ENCODE measurements at regions not wholly inside any gene's neighbourhood (a gene's known extent, or its start where the extent isn't known, plus 50 kb on each side); places are given as distances from the start of the nearest gene placed in this dataset.

DNA sequence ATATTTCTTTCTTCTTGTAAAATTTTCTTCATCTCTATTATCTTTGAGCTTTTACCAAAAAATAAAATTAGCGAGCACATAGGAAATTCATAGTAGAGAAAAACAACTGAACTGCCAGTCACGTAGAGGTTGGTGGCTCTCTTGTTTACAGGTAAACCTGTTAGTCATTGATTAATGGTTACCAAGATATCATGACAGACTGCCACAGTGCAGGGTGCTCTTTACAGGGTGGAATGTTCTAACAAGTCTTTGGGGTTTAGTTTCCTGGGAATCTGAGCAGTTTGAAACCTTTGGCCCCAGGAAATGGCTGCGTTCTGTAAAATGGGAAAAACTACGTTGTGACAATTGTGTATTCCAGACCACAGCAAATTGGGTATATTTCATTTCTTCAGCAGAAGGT, 407.3 kb upstream of the ADARB2 start:
- DNase-seq = no peak

DNA sequence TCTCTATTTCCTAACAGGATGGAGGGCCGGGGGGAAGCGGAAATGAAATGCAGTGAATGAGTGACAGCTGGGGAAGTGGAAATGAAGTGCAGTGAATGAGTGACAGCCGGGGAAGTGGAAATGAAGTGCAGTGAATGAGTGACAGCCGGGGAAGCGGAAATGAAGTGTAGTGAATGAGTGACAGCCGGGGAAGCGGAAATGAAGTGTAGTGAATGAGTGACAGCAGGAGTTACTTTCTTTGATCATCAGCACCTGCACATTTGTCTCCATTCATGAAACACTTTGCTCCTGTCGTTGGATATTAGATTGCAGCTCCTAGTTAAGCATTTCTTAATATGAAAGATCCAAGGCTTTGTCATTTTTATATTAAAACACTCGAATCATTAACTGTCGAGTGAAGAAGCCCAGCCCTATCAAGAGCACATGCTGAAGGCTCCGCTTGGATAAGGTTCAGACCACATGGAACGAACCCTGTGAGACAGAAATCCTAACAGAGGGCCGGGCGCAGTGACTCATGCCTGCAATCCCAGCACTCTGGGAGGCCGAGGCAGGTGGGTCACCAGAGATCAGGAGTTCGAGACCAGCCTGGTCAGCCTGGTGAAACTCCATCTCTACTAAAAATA, 406.0 kb upstream of the ADARB2 start:
- no peak for DNase-seq

DNA sequence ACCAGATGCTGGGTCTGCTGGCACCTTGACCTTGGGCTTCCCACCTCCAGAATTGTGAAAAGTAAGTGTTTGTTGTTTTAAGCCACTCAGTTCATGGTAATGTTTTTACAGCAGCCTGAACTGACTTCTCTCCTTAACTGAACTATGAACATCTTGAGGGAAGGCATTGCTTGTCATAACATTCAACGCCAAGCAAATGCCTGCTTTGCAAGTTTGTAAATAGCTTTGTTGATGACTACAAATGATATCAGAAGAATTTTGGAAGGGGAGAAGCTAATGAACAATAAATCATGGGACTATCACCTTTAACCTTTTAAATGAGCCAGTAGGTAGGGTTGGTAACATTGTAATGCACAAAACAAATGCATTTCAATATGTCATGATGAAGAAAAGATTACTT, 402.4 kb upstream of the ADARB2 start:
- DNase-seq = no peak

DNA sequence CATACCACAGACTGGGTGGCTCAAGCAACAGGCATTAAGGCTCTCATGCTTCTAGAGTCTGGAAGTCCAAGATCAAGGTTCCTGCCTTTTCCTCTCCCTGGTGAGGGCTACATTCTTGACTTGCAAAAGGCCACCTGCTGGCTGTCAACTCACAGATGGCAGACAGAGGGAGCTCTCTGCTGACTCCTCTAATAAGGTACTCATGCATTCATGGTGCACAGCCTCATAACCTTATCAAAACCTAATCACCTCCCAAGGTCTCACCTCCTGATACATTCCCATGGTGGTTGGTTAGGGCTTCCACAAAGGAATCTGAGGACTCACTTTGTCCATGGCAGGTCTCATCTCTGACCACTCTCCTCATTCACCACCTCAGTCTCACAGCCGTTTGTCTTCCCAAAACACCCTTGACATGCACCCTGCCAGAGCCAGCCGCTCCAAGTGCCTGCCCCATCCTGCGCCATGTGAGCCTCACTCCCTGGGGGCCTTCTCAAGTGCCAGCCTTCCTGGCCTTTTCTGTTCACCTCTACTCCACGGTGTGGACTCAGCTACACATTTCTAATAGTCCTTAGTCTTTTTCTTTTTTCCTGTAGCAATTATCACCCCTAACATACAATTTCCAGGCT, 400.3 kb upstream of the ADARB2 start:
- DNase-seq = peak; percentile 9

DNA sequence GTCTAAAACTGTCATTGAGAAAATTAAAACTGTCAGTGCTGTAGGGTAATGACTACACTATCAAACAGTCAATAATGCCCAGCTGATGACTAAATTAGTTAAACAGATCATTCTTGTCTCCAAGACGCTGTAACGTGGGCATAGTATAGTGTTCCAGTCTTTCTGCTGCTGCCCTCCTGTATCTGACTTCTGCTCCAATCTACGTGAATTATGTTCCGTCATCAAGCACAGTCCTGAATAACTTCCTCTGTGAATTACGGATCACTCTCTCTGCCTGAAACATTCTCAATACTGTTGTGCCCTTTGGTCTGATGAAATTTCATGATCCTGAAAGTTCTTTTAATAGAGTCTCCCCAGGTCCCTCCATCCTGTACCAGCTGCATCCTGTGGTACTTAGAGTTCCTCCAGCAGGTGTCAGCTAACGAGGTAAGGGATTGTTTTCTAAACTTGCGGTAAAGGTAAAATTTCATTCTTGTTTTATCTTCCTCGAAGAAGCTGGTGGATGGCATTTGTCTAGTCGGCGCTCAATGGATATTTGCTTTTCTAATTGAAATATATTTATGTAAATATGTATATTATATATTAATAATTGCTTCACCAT, 393.5 kb upstream of the ADARB2 start:
- no peak for DNase-seq

DNA sequence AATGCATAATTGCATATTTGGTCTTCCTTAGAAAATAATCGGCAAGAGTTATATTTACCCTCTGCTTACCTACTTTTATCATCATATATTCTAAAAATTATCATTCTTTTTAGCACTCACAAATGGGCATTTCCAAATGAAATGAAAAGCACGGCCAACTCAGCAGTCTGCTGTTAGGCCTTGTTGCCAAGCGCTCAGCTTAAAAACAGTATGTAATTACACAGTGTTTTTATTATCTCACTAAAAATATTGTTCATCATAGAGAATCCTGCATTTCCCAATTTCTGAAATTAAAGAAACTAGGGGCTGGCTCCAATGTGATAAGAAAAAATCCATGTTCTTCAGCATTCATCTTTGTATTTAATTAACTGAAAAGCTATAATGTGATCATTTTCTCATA, 391.7 kb upstream of the ADARB2 start:
- DNase-seq = no peak

DNA sequence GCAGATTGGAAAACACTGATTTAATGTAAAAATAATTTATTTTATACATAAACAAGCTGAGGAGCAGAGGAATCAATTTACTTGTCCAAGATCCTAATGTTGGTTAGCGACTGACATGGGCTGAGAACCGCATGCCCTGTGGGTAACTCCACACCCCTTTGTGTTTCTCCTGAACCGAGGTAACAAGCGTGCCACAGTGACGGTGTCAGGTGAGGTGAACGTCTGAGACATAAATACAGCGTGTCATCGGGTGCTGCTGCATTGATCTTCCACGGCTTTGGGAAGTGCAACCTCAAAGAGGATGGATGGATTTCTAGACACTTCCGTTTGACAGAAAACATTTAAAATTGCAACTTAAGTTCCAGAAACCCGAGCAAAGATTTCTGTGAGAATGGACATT, 386.8 kb upstream of the ADARB2 start:
- no peak for DNase-seq

DNA sequence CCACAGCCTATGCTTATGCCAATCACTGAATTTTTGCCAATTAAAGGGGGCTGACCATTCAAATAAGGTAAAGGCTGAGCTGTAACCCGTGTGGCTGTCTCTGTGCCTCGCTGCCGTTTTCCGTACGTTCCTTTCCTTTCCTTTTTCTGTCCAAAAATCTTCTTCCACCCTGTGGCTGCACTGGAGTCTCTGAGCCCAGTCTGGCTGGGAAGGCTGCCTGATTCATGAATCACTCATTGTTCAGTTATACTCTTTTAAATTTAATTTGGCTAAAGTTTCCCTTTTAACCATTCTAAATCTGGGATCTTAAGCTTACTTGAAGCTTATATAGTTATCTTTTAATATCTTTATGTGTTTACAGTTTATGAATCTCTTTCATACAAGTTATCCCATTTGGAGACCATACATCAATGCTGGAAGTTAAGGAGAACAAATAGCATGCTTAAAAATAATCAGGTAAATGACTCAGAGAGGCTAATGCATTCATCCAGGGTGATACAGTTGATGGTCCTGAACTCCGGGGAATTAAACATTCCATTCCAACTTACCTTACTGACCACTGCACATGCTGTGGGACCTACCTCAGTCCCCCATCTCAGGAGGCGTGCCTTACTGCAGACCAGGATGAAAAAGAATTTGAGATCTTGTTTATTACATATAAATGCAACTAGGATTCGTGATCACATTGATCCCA, 385.3 kb upstream of the ADARB2 start:
- DNase-seq = no peak

DNA sequence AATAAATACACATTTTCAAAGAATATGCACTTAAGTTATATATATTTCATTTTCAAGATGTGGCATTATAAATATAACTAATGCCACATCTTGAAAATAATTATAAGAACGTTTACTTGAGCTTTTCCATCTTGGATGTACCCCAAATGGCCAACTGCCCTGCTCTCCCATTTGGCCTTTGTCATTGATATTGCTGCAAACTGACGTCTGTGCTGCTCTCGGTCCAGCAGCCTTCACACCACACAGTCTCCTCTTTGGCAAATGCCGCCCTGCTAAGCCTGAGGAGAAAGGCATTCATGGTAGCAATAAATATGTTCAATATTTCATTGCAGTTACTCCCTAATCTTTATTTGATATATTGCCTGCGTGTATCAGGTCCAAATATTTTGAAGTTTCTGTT, 384.6 kb upstream of the ADARB2 start:
- no peak for DNase-seq

DNA sequence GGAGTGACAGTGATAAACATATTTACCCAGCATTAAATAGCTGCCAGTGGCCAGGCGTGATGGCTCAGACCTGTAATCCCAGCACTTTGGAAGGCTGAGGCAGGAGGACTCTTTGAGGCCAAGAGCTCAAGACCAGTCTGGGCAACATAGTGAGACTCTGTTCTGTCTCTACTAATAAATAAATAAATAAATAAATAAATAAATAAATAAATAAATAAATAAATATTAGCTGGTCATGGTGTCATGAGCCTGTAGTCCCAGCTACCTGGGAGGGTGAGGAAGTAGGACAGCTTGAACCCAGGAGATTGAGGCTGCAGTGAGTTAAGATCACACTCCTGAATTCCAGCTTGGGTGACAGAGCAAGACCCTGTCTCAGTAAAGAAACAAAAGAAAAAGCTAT, 384.0 kb upstream of the ADARB2 start:
- no peak for DNase-seq

DNA sequence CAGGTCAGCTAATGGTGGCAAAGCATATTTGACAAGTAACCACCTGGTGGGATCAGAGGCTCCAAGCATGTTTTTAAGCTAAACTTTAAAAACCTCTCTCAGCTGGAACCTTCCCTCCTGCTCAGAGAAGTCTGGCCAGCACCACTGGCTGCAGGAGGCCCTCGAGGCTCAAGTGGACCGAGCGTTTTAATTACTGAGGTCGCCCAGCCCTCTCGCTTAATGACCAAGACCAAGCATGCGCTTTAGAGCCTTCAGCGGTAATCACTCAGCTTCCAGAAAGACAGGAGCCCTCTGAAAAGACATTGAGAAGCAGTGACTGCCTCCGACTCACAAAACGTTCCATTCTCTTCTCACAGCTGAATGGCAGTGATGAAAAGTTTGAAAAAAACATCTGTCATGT, 383.4 kb upstream of the ADARB2 start:
- no peak for DNase-seq

DNA sequence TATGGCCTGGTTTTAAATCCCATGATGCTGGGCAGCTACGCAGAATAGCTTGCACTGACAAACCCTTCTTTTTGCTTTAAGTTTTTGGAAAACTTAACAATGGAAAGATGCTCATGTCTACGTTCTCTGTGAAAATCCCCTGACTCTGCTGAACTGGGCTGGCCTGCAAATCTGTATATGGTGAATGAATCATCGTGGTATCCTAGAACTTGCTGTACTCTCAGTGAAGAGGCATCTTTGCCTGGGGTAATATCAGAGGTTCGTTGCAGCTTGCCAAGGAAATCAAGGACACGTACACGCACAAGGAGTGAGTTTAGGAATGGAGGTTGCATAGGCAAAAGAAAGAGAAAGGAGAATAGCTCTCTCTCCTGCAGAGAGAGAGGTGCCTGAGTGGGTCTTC, 382.0 kb upstream of the ADARB2 start:
- no peak for DNase-seq

DNA sequence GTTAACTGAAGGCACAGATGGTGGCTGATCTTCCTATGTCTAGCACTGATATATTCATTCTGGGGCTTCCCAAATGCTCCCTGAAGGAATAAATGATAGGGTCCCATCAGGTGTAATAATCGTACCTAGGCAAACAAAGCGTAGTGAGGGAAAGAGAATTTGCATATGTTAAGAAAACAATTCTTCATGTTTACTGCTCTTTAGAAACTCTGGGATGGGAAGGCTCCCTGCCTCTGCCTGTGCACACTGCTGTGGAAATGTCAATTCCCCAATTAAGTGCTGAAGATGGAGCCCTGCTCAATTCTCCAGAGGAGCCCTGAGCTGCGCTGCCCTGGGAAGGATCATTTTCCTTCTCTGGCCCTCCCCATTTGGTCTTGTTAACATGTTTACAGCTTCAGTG, 380.9 kb upstream of the ADARB2 start:
- DNase-seq = no peak

DNA sequence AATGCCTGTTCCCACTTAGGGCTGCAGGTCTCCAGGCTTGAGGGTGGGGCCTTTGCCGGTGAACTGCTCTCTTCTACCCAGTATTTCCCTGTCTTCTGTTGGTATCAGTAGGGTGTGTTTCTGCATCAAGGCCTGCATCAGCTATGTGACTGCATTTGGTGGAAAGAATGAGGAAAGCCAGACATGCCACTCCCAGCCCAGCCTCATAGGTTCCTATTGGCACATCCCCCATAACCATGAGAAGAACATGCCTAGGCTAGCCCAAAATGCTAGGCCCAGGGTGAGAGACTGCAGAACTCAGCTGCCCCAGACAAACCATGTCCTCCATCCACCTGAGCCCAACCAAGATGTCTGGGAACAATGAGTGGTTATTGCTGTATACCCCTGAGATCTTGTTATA, 380.3 kb upstream of the ADARB2 start:
- DNase-seq = no peak

DNA sequence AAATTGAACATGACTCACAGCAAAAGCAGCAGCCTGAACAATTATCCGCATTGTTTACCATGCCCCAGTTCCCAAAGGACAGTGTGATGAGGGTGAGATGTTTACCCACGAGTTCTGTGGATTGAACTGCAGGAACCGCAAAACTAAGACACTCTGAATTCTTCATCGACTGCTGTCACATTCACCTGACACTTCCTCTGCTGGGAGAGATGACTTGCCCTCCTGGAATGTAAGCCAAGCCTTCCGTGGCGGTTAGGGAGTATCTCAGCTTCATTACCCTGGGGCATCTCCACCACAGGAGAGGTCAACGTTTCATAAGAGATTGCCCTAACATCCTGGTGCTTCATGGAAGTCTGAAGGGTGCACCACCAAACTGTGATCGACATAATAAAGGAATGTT, 374.6 kb upstream of the ADARB2 start:
- no peak for DNase-seq

DNA sequence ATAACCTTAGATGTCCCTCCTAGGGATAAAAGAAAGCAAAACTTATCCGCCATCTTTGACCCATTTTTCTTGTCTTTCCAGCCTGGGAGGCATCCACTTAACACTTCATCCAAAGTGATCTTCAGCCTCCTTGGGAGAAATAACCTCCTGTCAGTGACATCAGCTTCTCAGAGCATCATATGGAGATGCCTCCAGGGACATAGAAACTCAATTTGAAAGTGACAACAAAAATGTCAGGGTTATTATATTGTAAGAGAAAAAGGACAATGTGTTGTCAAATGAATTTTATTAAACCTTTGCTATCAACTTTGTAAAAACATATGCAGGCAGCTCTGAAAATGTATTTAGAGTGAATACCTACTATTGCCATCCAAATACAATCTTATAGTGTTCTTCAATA, 371.2 kb upstream of the ADARB2 start:
- no peak for DNase-seq

DNA sequence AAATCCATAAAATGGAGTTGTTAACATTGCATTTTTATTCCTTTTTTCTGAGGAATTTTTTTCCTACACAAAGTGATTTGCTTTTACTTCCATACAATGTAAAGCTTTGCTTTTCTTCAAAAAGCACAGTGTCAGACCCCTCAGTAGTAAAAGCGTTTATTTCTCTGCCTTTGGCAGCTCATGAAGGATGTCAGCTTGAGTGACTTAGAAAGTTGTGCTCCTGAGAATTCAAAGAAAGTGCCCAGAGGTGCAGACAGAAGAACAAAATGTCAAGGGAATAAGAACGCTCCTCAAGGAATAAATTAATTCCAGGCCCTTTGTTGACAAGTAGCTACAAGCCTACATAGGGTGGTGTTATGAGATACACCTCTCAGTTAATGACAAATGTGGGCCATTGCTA, 369.3 kb upstream of the ADARB2 start:
- DNase-seq = no peak

DNA sequence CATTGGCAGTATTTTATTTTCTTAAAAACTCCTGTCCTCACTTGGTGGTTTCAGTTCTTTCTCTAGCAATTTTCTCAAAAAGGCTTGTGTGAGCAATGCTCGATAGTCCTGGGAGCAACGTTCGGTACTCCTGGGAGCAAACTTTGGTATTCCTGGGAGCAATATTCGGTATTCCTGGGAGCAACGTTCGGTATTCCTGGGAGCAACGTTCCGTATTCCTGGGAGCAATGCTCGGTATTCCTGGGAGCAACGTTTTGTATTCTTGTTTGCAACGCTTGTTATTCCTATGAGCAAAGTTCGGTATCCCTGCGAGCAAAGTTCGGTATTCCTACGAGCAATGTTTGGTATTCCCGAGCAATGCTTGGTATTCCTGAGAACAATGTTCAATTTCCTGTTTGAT, 362.0 kb upstream of the ADARB2 start:
- DNase-seq = no peak

DNA sequence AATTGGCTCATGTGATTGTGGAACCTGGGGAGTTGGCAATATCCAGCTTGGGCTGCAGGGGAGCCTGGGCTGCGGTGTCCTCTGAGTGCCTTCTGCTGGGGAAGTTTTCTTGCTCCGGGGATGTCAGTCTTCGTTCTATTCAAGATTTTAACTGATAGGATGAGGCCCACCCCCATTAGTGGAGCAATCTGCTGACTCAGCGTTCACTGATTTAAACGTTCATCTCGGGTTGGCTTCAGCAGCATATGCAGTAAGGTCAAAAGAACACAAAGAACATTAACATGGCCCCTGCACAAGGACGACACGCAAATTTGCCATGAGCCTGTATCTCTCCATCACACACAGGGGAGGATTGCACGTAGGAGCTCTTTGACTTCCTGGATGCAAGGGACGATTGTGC, 360.6 kb upstream of the ADARB2 start:
- DNase-seq = no peak

DNA sequence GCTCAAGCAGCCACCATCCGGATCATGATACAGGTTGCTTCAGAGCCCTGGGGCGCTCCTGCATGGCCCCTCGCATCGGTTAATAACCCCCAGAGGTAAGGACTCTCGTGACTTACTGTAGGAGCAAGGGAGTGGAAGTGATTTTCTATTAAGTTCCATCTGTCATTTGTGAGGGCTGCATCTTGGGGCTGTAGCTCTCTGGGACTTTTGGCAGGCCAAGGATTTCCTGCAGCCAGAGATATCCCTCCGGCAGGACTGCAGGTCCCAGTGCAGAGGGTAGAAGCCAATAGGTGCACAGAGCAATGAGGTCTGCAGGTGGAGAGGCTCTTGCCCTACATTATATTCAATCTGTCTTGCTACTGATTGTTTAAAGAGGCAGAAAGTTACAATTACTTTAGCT, 356.8 kb upstream of the ADARB2 start:
- DNase-seq = no peak

DNA sequence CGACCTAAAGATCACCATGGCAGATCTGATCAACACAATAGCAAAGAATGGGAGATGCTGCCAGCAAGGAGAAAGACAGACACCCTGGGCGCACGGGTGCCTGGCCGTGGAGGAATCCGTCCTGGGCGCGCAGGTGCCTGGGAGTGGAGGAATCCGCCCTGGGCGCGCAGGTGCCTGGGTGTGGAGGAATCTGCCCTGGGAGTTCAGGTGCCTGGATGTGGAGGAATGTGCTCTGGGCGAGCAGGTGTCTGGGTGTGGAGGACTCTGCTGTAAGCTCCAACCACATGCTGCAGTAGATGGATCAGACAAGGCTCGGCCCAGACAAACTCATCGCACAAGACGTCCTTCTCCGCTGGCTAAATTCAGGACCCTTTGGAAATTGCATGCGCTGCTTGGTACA, 346.3 kb upstream of the ADARB2 start:
- DNase-seq = no peak

DNA sequence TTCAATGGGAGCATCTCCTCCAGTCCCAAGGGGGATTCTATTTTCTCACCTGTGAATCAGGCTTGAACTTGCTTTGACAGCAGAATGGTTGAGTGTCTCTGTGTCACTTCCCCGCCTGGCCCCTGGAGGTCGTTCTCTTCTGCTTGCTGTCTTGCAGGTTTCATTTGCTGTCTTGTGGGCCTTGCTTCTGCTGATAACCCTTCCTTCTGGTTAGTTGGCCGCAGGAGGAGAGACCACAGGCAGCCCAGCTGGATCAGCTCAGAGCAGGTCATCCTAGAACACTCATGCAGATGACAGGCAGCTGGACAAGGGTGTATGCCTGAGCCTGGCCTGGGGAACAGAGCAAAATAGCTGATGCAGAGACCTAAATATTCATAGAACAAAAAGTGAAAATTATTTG, 344.2 kb upstream of the ADARB2 start:
- DNase-seq = no peak

DNA sequence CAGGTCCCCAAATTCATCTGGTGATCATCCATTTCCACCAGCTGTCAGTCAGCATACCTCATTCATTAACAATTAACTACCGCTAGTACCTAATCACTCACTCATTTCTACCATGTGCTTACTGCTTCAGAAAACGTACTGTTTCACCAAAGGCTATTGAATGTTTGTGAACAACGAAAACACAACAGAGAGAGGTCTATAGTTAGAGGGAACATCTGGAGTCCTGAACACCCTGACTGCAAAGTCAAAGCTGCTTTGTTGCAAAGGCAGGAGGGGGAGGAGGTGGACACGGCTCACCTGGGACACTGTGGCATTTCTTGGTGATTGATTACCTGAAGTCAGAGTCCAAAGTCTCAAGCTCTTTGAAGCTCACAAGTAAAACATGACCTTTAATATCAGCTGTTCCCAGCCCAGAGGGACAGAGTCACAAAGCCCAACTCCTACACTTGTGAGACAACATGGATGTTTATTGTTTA, 342.3 kb upstream of the ADARB2 start:
- no peak for DNase-seq

DNA sequence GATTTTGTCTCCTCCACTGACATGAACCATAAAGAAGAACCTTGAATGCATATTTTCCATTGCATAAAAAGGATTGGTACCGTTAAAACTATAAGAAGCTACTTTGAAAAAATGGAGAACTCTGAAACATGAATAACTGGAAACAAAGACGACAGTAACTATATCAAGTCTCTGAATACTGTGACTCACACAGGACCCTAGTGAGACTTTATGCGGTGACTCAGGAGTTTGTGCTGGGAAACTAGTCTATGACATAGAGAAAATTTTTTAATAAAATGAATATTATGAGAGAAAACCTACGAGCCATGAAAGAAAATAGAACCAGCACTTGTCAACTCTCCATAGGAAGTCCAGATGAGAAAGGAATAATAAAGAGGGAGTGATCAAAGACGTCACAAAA, 339.9 kb upstream of the ADARB2 start:
- no peak for DNase-seq

Measured in hindlimb muscle (tissue), 1 donor.